Neural cell (in vitro differentiated cells): ENCODE measurements at regions not wholly inside any gene's neighbourhood (a gene's known extent, or its start where the extent isn't known, plus 50 kb on each side); places are given as distances from the start of the nearest gene placed in this dataset.

Experiments used
- CTCF ChIP-seq: fragments of 450-650 bp; IDR thresholded peaks from 2 replicates; pipeline ENCODE4 v1.5.1; 2014; ENCODE audit warnings: antibody characterized with exemption, mild to moderate bottlenecking, moderate library complexity; ENCODE audit not compliant: poor library complexity, severe bottlenecking
- EP300 ChIP-seq: fragments of 450-650 bp; conservative IDR thresholded peaks from 2 replicates; pipeline ENCODE4 v1.6.1; 2014; ENCODE audit warnings: antibody characterized with exemption, mild to moderate bottlenecking, moderate library complexity; ENCODE audit not compliant: poor library complexity, severe bottlenecking
- EZH2 ChIP-seq: fragments of 200-600, 300-800 bp; shearing (Covaris generic), sonication (generic); IDR thresholded peaks from 2 replicates; pipeline ENCODE4 v1.6.1; 2014; ENCODE audit warnings: antibody characterized with exemption, low read length, borderline replicate concordance, mild to moderate bottlenecking; ENCODE audit not compliant: insufficient read depth, poor library complexity, severe bottlenecking
- MXI1 ChIP-seq: fragments of 450-650 bp; conservative IDR thresholded peaks from 2 replicates; pipeline ENCODE4 v1.6.1; 2014; ENCODE audit warnings: antibody characterized with exemption, mild to moderate bottlenecking; ENCODE audit not compliant: poor library complexity, severe bottlenecking
- POLR2AphosphoS5 ChIP-seq: IDR thresholded peaks from 2 replicates; pipeline ENCODE4 v1.6.1; 2012
- RAD21 ChIP-seq: fragments of 450-650 bp; conservative IDR thresholded peaks from 2 replicates; pipeline ENCODE4 v1.6.1; 2014; ENCODE audit warnings: antibody characterized with exemption, mild to moderate bottlenecking, moderate library complexity
- REST ChIP-seq: IDR thresholded peaks from 2 replicates; pipeline ENCODE4 v1.6.1; 2012; ENCODE audit warnings: borderline replicate concordance
- TAF1 ChIP-seq: IDR thresholded peaks from 2 replicates; pipeline ENCODE4 v1.6.1; 2012; ENCODE audit warnings: low read depth

- TF ChIP-seq CTCF (no peak), RAD21 (no peak), POLR2AphosphoS5 (no peak), EP300 (no peak), REST (no peak), MXI1 (no peak), EZH2 (no peak), TAF1 (no peak)
Observed at GRCh38 chr2:138210487-138210886, 246.2 kb downstream of the HNMT start.
